H9 (cell line): ENCODE measurements at regions not wholly inside any gene's neighbourhood (a gene's known extent, or its start where the extent isn't known, plus 50 kb on each side); places are given as distances from the start of the nearest gene placed in this dataset.

Experiments
- DNase-seq: peaks from one replicate; pipeline ENCODE4 v3.0.0-alpha.2; 2017
- H2AFZ ChIP-seq: one replicate; pipeline ENCODE4 v1.6.1; 2013; ENCODE audit warnings: mild to moderate bottlenecking, low read length, control low read depth, moderate library complexity
- H2AK5ac ChIP-seq: 2 replicates; pipeline ENCODE4 v1.6.1; 2013; ENCODE audit warnings: low read length, control low read depth, mixed read lengths; ENCODE audit not compliant: insufficient read length
- H2BK120ac ChIP-seq: one replicate; pipeline ENCODE4 v1.6.1; 2013; ENCODE audit warnings: low read depth, mild to moderate bottlenecking, low read length, control low read depth, inconsistent platforms; ENCODE audit not compliant: poor library complexity, severe bottlenecking
- H2BK12ac ChIP-seq: 2 replicates; pipeline ENCODE4 v1.6.1; 2013; ENCODE audit warnings: low read length, control low read depth, mixed read lengths, low read depth; ENCODE audit not compliant: insufficient read length
- H2BK15ac ChIP-seq: 2 replicates; pipeline ENCODE4 v1.6.1; 2013; ENCODE audit warnings: low read depth, low read length, control low read depth
- H2BK20ac ChIP-seq: one replicate; pipeline ENCODE4 v1.6.1; 2013; ENCODE audit warnings: low read depth, mild to moderate bottlenecking, low read length, control low read depth, inconsistent platforms; ENCODE audit not compliant: poor library complexity, severe bottlenecking
- H2BK5ac ChIP-seq: 2 replicates; pipeline ENCODE4 v1.6.1; 2013; ENCODE audit warnings: low read length, control low read depth, mixed read lengths; ENCODE audit not compliant: insufficient read length
- H3K14ac ChIP-seq: 2 replicates; pipeline ENCODE4 v1.6.1; 2013; ENCODE audit warnings: low read length, control low read depth; ENCODE audit not compliant: insufficient read depth
- H3K18ac ChIP-seq: 2 replicates; pipeline ENCODE4 v1.6.1; 2013; ENCODE audit warnings: low read depth, mild to moderate bottlenecking, mixed read lengths, low read length, control low read depth; ENCODE audit not compliant: insufficient read length
- H3K23ac ChIP-seq: 2 replicates; pipeline ENCODE4 v1.6.1; 2013; ENCODE audit warnings: low read length, control low read depth, mixed read lengths, low read depth; ENCODE audit not compliant: insufficient read length
- H3K23me2 ChIP-seq: 2 replicates; pipeline ENCODE4 v1.6.1; 2013; ENCODE audit warnings: low read depth, mild to moderate bottlenecking, mixed read lengths, low read length, control low read depth; ENCODE audit not compliant: insufficient read length, poor library complexity, severe bottlenecking
- H3K27ac ChIP-seq: 2 replicates; pipeline ENCODE4 v1.5.1; 2013; ENCODE audit warnings: low read length, control low read depth, mixed read lengths, low read depth; ENCODE audit not compliant: insufficient read length
- H3K27me3 ChIP-seq: 2 replicates; pipeline ENCODE4 v1.6.1; 2013; ENCODE audit warnings: low read length, control low read depth, inconsistent platforms; ENCODE audit not compliant: insufficient read depth
- H3K4ac ChIP-seq: 2 replicates; pipeline ENCODE4 v1.6.1; 2013; ENCODE audit warnings: low read depth, mild to moderate bottlenecking, control low read depth, inconsistent platforms, low read length, moderate library complexity
- H3K4me1 ChIP-seq: 2 replicates; pipeline ENCODE4 v1.6.1; 2013; ENCODE audit warnings: low read length, control low read depth, inconsistent platforms; ENCODE audit not compliant: insufficient read depth
- H3K4me2 ChIP-seq: 2 replicates; pipeline ENCODE4 v1.6.1; 2013; ENCODE audit warnings: low read length, control low read depth, mixed read lengths; ENCODE audit not compliant: insufficient read length, insufficient read depth
- H3K56ac ChIP-seq: 2 replicates; pipeline ENCODE4 v1.6.1; 2013; ENCODE audit warnings: low read depth, mild to moderate bottlenecking, mixed read lengths, low read length, control low read depth; ENCODE audit not compliant: insufficient read length
- H3K79me1 ChIP-seq: 2 replicates; pipeline ENCODE4 v1.6.1; 2013; ENCODE audit warnings: low read depth, mild to moderate bottlenecking, moderate library complexity, low read length, control low read depth, inconsistent platforms; ENCODE audit not compliant: insufficient read depth, poor library complexity, severe bottlenecking
- H3K79me2 ChIP-seq: 2 replicates; pipeline ENCODE4 v1.6.1; 2013; ENCODE audit warnings: low read length, control low read depth, inconsistent platforms; ENCODE audit not compliant: insufficient read depth
- H3K9ac ChIP-seq: 2 replicates; pipeline ENCODE4 v1.6.1; 2013; ENCODE audit warnings: low read length, control low read depth, mixed read lengths; ENCODE audit not compliant: insufficient read length; ENCODE audit errors: extremely low read depth
- H3K9me3 ChIP-seq: one replicate; pipeline ENCODE4 v1.6.1; 2013; ENCODE audit warnings: low read depth, low read length, inconsistent platforms; ENCODE audit not compliant: control insufficient read depth
- H3T11ph ChIP-seq: one replicate; pipeline ENCODE4 v1.6.1; 2013; ENCODE audit warnings: mild to moderate bottlenecking, low read length, control low read depth, inconsistent platforms
- H4K20me1 ChIP-seq: one replicate; pipeline ENCODE4 v1.6.1; 2013; ENCODE audit not compliant: control insufficient read depth, insufficient read length, insufficient read depth
- H4K5ac ChIP-seq: 2 replicates; pipeline ENCODE4 v1.6.1; 2013; ENCODE audit warnings: low read depth, mild to moderate bottlenecking, mixed read lengths, low read length, control low read depth; ENCODE audit not compliant: insufficient read length
- H4K8ac ChIP-seq: replicated peaks from 2 replicates; pipeline ENCODE4 v1.6.1; 2013; ENCODE audit warnings: low read length, control low read depth, mixed read lengths, low read depth; ENCODE audit not compliant: insufficient read length
- H4K91ac ChIP-seq: 2 replicates; pipeline ENCODE4 v1.6.1; 2013; ENCODE audit warnings: low read depth, mild to moderate bottlenecking, moderate library complexity, mixed read lengths, low read length, control low read depth; ENCODE audit not compliant: insufficient read length
- H3K27ac Mint-ChIP-seq, 3 experiments: 2 replicates in 2 of 3; 3 replicates in 1 of 3; pipeline ENCODE4 v1.8.0; 2020 to 2021; ENCODE audit warnings: mixed read lengths in 3 of 3, mild to moderate bottlenecking in 1 of 3, moderate library complexity in 1 of 3
- H3K27me3 Mint-ChIP-seq: 2 replicates; pipeline ENCODE4 v1.8.0; 2021; ENCODE audit warnings: low read depth, mild to moderate bottlenecking, moderate library complexity, mixed read lengths
- H3K36me3 Mint-ChIP-seq, 3 experiments: 2 replicates in 2 of 3; 3 replicates in 1 of 3; pipeline ENCODE4 v1.8.0; 2020 to 2021; ENCODE audit warnings: low read depth in 3 of 3, mixed read lengths in 3 of 3; ENCODE audit not compliant: insufficient read depth in 1 of 3
- H3K4me1 Mint-ChIP-seq, 2 experiments: 2 replicates each; pipeline ENCODE4 v1.8.0; 2020; ENCODE audit warnings: mixed read lengths in 2 of 2
- H3K4me3 Mint-ChIP-seq, 2 experiments: 2 replicates in 1 of 2; 3 replicates in 1 of 2; pipeline ENCODE4 v1.8.0; 2020 to 2021; ENCODE audit warnings: mild to moderate bottlenecking in 2 of 2, mixed read lengths in 2 of 2, moderate library complexity in 1 of 2
- H3K9me3 Mint-ChIP-seq, 2 experiments: 2 replicates in 1 of 2; 3 replicates in 1 of 2; pipeline ENCODE4 v1.8.0; 2020; ENCODE audit warnings: mild to moderate bottlenecking in 2 of 2, mixed read lengths in 2 of 2, moderate library complexity in 1 of 2
- WGBS: extraction: QIAGEN DNeasy Blood & Tissue Kit; methylation state at CpG from one replicate; pipeline ENCODE4 v1.1.7; 2013; ENCODE audit warnings: missing lambda C conversion rate, low lambda C conversion rate, mixed read lengths; ENCODE audit not compliant: insufficient read length; ENCODE audit errors: extremely low coverage; 5-methylcytosine and 5-hydroxymethylcytosine counted together
- TF ChIP-seq, protein P1 (sequence below): fragments of 200-600 bp; sonication (generic); conservative IDR thresholded peaks from 3 replicates; pipeline ENCODE4 v1.8.0; 2021; ENCODE audit warnings: antibody characterized with exemption, mild to moderate bottlenecking

DNA sequence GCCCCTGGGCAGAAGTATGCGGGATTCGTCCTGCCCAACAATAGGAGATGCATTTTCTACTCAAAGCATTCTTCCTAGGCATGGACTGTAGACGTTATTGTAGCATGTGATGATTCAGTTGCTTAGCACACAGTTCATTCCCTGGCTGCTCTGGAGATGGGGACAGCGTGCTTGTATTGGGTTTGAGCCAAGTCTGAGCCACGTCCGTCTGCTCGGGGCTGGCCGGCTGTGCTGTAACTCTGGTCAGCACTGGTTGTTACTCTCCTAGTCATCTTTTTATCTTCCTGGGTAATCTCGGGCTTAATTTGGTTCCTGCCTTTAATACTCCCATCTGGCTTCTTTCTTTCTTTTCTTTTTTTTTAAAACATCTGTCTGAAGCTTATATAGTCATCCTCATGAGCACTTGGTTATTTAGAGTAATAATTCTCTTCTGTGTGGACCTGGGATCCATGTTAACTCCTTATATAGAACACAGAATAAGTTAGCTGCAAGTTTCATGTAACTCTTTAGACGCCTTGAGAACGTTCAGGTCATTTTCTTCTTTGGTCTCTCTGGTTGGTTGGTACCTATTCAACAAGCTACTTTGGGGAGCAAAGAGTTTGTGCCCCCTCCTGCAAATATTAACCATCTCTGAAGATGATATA is 118.8 kb upstream of the RPS23 start:
- no peak overlapping the region for H3K4me3 Mint-ChIP-seq
- no peak overlapping the region for H4K91ac ChIP-seq
- H2AK5ac ChIP-seq, result no peak overlapping the region
- no peak overlapping the region for H3T11ph ChIP-seq
- H3K9me3 Mint-ChIP-seq, result no peaks in the 10 kb centered on the region
- no peak overlapping the region for H3K23ac ChIP-seq
- H3K27ac Mint-ChIP-seq, result no peak overlapping the region; a peak in 1 of 7 replicates
- H4K5ac ChIP-seq, result no peak overlapping the region
- H3K79me1 ChIP-seq, result no peaks in the 10 kb centered on the region
- no peaks in the 10 kb centered on the region for H3K27me3 Mint-ChIP-seq
- H2BK12ac ChIP-seq, result no peak overlapping the region
- no peak overlapping the region for H3K18ac ChIP-seq
- no peaks in the 10 kb centered on the region; the same call in 1 of the 2 replicates for H3K4me1 ChIP-seq
- H2AFZ ChIP-seq, result no peak overlapping the region
- no peak overlapping the region for H2BK120ac ChIP-seq
- TF ChIP-seq, protein P1, sequence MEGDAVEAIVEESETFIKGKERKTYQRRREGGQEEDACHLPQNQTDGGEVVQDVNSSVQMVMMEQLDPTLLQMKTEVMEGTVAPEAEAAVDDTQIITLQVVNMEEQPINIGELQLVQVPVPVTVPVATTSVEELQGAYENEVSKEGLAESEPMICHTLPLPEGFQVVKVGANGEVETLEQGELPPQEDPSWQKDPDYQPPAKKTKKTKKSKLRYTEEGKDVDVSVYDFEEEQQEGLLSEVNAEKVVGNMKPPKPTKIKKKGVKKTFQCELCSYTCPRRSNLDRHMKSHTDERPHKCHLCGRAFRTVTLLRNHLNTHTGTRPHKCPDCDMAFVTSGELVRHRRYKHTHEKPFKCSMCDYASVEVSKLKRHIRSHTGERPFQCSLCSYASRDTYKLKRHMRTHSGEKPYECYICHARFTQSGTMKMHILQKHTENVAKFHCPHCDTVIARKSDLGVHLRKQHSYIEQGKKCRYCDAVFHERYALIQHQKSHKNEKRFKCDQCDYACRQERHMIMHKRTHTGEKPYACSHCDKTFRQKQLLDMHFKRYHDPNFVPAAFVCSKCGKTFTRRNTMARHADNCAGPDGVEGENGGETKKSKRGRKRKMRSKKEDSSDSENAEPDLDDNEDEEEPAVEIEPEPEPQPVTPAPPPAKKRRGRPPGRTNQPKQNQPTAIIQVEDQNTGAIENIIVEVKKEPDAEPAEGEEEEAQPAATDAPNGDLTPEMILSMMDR, result no peak
- no peak overlapping the region for H3K27ac ChIP-seq
- no peak overlapping the region for H2BK5ac ChIP-seq
- no peak overlapping the region for H2BK15ac ChIP-seq
- DNase-seq, result no peak
- no peaks in the 10 kb centered on the region for H3K9me3 ChIP-seq
- no peaks in the 10 kb centered on the region for H4K20me1 ChIP-seq
- H3K4me1 Mint-ChIP-seq, result peaks cover 0 to 11% of the 10 kb centered on the region in 2 experiments; a peak in 3 of 4 replicates
- H3K56ac ChIP-seq, result no peak overlapping the region
- no peak overlapping the region for H4K8ac ChIP-seq
- no peak overlapping the region for H2BK20ac ChIP-seq
- H3K27me3 ChIP-seq, result no peaks in the 10 kb centered on the region
- H3K23me2 ChIP-seq, result no peaks in the 10 kb centered on the region
- H3K4me2 ChIP-seq, result no peak overlapping the region
- H3K36me3 Mint-ChIP-seq, result no peaks in the 10 kb centered on the region
- H3K9ac ChIP-seq, result no peak overlapping the region
- H3K4ac ChIP-seq, result no peak overlapping the region
- no peaks in the 10 kb centered on the region for H3K79me2 ChIP-seq
- no peak overlapping the region for H3K14ac ChIP-seq
- no CpG with 5 or more reads among the region's 11 CpGs for WGBS
